Bronchial epithelial cell (primary cell): ENCODE measurements at regions not wholly inside any gene's neighbourhood (a gene's known extent, or its start where the extent isn't known, plus 50 kb on each side); places are given as distances from the start of the nearest gene placed in this dataset.

ENCODE experiments used
- DNase-seq: peaks from one replicate; pipeline ENCODE4 v3.0.0-alpha.2; 2010; ENCODE audit warnings: low read depth
- FAIRE-seq: peaks from 2 replicates; lab custom pipeline; 2011; peaks lifted over from hg19 to GRCh38; lab: Jason Lieb, UNC
- H3K27me3 ChIP-seq: 2 replicates; pipeline ENCODE4 v1.5.1; 2011; ENCODE audit warnings: low read length; ENCODE audit not compliant: control insufficient read depth, insufficient read depth
- H3K36me3 ChIP-seq: 2 replicates; pipeline ENCODE4 v1.5.1; 2011; ENCODE audit warnings: low read length; ENCODE audit not compliant: control insufficient read depth, insufficient read depth
- H3K4me3 ChIP-seq: 2 replicates; pipeline ENCODE4 v1.5.1; 2011; ENCODE audit warnings: mild to moderate bottlenecking, low read depth, low read length, control low read depth
- TF ChIP-seq, protein P1 (sequence below): IDR thresholded peaks from 2 replicates; pipeline ENCODE4 v1.5.1; 2011; ENCODE audit warnings: mild to moderate bottlenecking, moderate library complexity, low read length, control low read depth, inconsistent platforms; ENCODE audit not compliant: insufficient read depth, severe bottlenecking

DNA sequence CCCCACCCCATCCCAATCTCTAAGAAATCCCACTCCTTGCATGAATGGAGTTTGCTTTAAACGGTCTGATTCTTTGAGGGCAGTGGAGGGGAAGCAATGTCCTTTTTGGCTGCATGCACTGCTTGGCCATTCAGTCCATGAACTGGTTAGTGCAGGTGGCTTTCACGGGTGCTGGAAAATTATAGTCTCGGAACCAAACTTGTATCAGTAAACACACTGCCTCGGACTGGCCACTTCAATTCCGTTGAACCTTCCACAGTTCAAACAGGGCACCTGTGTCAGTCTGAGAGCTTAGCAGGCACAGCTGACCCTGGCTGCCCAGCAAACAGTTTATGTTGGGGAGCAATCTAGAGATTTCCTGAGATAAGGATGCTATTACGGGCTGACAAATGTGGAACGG lies 255.6 kb downstream of the DHX15 start:
- H3K27me3 ChIP-seq, result no peaks in the 10 kb centered on the region
- TF ChIP-seq, protein P1, sequence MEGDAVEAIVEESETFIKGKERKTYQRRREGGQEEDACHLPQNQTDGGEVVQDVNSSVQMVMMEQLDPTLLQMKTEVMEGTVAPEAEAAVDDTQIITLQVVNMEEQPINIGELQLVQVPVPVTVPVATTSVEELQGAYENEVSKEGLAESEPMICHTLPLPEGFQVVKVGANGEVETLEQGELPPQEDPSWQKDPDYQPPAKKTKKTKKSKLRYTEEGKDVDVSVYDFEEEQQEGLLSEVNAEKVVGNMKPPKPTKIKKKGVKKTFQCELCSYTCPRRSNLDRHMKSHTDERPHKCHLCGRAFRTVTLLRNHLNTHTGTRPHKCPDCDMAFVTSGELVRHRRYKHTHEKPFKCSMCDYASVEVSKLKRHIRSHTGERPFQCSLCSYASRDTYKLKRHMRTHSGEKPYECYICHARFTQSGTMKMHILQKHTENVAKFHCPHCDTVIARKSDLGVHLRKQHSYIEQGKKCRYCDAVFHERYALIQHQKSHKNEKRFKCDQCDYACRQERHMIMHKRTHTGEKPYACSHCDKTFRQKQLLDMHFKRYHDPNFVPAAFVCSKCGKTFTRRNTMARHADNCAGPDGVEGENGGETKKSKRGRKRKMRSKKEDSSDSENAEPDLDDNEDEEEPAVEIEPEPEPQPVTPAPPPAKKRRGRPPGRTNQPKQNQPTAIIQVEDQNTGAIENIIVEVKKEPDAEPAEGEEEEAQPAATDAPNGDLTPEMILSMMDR, result no peak
- no peaks in the 10 kb centered on the region for H3K36me3 ChIP-seq
- DNase-seq (no peak), FAIRE-seq (no peak)
- no peak overlapping the region for H3K4me3 ChIP-seq

DNA sequence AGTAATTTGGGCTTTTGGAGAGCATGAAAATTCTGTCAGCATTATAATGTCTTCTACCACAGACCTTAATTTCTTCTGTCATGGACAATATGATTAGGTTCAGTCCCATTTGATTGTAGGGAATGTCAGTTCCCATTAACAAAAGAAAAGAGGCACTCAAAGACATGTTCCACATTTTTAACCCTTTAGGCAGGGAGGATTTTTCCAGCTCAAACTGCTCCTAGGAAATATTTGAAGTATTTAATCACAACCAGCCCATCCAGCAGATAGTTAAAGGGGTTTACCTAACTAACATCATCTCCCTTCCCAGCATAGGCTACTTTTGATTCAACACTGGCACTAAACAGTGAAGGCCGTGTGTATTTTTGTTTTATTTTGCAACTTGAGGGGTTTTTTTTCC lies 256.0 kb downstream of the DHX15 start:
- no peak overlapping the region for H3K4me3 ChIP-seq
- no peaks in the 10 kb centered on the region for H3K27me3 ChIP-seq
- FAIRE-seq (no peak), DNase-seq (no peak)
- TF ChIP-seq, protein P1, result no peak
- no peaks in the 10 kb centered on the region for H3K36me3 ChIP-seq

DNA sequence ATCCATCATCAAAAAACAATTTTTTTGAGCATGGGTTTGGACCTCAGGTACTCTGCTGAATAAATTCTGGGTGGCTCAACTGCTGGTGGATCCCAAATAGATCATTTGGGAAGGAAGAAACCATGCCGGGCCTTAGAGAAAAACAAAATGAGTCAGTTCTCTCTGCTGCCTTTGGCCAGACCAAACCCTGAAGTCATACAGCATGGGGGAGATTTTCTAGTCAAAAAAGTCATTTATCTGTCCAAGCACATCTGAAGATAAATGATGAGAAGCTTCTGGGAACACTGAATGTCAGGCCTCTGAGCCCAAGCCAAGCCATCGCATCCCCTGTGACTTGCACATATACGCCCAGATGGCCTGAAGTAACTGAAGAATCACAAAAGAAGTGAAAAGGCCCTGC lies 261.4 kb downstream of the DHX15 start:
- DNase-seq, result no peak
- TF ChIP-seq, protein P1, result no peak
- Histone ChIP-seq H3K27me3 (no peaks in the 10 kb centered on the region), H3K4me3 (no peak overlapping the region), H3K36me3 (no peaks in the 10 kb centered on the region)
- FAIRE-seq, result no peak

DNA sequence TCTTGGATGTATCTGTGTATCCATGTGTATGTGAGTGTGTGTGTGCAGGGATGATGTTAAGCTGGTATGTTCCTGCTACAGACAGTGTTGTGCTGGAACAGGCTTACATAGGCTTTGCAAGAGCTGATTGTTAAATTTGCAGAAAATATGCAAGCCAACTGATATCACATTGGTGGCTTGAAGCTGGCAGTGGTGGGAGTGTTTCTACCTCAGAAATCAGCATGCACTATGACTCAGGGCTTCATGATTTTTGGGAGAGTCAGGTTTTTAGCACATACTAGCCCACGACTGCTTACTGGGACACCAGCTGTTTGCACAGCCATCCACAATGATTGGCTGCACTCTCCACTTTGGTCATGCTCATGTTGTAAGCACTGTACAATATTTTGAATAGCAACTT lies 261.8 kb downstream of the DHX15 start:
- TF ChIP-seq, protein P1, result no peak
- Histone ChIP-seq H3K27me3 (no peaks in the 10 kb centered on the region), H3K36me3 (no peaks in the 10 kb centered on the region), H3K4me3 (no peak overlapping the region)
- DNase-seq (no peak), FAIRE-seq (no peak)

DNA sequence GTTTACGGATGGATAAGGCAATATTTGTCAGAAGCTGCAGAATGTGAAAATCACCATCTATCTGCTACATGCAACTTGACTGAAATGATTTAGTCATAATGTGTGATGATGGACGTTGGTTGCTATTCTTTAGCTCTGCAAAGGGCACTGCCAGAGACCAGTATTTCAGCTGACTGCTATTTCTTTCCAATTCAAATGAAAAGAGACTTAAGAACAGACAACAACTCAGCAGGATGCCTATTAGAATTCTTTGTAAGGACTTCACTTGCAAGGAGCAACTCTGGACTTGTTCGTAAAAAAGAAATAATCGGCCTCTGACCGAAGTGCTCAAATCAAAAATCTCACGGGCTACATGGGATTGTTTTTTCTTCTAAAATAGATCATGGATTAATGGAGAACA lies 262.7 kb downstream of the DHX15 start:
- TF ChIP-seq, protein P1, result no peak

DNA sequence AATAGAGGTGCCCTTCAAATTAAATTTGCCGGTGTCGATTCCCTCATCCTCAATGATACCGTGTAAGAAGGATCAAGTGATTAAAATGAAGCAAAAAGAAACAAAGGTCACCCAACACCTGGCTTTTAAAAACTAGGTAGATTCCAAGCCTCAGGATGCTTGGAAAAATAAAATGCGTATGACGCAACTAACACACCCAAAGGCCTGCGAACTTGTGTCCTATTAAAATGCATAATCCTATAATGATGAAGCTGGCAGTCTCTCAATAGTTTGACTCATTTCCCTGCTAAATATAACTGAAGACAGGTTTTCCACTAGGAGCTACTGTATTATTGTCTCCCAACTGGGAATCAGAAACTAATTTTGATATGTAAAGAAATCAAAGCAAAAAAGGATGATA lies 263.2 kb downstream of the DHX15 start:
- peak; percentile 73 for DNase-seq
- H3K4me3 ChIP-seq, result no peak overlapping the region
- FAIRE-seq, result no peak
- H3K27me3 ChIP-seq, result no peaks in the 10 kb centered on the region
- TF ChIP-seq, protein P1, result no peak
- H3K36me3 ChIP-seq, result no peaks in the 10 kb centered on the region

More for the DNA sequence above, 262.7 kb downstream of the DHX15 start:
- H3K4me3 ChIP-seq, result no peak overlapping the region
- DNase-seq (no peak), FAIRE-seq (no peak)
- no peaks in the 10 kb centered on the region for H3K27me3 ChIP-seq
- no peaks in the 10 kb centered on the region for H3K36me3 ChIP-seq
